ENCODE measurements at regions not wholly inside any gene's neighbourhood (a gene's known extent, or its start where the extent isn't known, plus 50 kb on each side); places are given as distances from the start of the nearest gene placed in this dataset.

DNA sequence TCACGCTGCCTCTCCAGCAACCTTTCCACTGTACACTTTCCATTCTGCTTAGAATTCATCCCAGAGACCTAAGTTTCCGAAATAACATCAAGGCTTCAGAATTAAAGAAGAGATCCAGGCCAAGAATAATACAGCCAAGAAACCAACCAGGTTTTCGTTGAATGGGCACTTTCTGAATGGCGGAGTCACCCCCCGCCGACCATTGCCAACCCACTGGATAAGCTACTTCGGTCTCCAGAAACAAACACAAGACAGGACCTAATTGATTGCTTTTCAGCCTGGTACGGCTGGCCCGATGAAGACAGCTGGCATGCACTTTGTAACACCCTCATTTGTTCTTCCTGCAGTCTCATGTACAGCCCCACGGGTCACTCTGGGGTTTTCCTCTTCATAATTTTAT lies 308.1 kb upstream of the ZFHX3 start:
- H3K27me3 ChIP-seq (ENCODE audit: insufficient read depth, low read depth, severe bottlenecking): peaks cover 35% of the 10 kb centered on the region
- H3K9me3 ChIP-seq (ENCODE audit: severe bottlenecking): no peaks in the 10 kb centered on the region
- no peaks in the 10 kb centered on the region for H3K36me3 ChIP-seq
- TF ChIP-seq, protein P1, sequence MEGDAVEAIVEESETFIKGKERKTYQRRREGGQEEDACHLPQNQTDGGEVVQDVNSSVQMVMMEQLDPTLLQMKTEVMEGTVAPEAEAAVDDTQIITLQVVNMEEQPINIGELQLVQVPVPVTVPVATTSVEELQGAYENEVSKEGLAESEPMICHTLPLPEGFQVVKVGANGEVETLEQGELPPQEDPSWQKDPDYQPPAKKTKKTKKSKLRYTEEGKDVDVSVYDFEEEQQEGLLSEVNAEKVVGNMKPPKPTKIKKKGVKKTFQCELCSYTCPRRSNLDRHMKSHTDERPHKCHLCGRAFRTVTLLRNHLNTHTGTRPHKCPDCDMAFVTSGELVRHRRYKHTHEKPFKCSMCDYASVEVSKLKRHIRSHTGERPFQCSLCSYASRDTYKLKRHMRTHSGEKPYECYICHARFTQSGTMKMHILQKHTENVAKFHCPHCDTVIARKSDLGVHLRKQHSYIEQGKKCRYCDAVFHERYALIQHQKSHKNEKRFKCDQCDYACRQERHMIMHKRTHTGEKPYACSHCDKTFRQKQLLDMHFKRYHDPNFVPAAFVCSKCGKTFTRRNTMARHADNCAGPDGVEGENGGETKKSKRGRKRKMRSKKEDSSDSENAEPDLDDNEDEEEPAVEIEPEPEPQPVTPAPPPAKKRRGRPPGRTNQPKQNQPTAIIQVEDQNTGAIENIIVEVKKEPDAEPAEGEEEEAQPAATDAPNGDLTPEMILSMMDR (IDR thresholded peaks at IDR 0.05; ENCODE audit: low read depth, low read length): no peak
- no peak for DNase-seq
- H3K27ac ChIP-seq: no peak overlapping the region
- H3K4me3 ChIP-seq (ENCODE audit: low read depth, low read length): no peak overlapping the region

DNA sequence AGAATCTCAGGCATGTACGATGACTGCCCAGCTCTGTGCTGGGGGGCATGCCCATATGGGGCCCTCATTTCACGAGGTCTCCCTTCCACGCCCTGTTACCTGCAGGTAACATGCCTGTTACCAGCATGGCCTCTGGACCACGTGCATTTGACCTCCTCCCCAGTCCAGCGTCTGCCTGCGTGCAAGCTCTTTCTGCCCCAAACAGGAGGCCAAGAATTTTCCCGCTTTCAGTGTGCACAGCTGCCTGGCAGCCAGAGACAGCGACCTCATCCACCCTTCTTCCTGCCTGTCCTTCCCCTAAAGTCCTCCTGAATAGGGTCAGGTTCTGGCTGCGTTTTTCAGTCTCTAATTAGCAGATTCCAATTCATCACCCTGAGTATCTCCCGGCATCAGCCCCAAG lies 306.5 kb upstream of the ZFHX3 start:
- Histone ChIP-seq H3K27ac (no peak overlapping the region), H3K27me3 (ENCODE audit: insufficient read depth, low read depth, severe bottlenecking) (peaks cover 36% of the 10 kb centered on the region), H3K9me3 (ENCODE audit: severe bottlenecking) (no peaks in the 10 kb centered on the region), H3K4me3 (ENCODE audit: low read depth, low read length) (no peak overlapping the region), H3K36me3 (no peaks in the 10 kb centered on the region)
- DNase-seq: no peak
- TF ChIP-seq, protein P1 (IDR thresholded peaks at IDR 0.05; ENCODE audit: low read depth, low read length): no peak

DNA sequence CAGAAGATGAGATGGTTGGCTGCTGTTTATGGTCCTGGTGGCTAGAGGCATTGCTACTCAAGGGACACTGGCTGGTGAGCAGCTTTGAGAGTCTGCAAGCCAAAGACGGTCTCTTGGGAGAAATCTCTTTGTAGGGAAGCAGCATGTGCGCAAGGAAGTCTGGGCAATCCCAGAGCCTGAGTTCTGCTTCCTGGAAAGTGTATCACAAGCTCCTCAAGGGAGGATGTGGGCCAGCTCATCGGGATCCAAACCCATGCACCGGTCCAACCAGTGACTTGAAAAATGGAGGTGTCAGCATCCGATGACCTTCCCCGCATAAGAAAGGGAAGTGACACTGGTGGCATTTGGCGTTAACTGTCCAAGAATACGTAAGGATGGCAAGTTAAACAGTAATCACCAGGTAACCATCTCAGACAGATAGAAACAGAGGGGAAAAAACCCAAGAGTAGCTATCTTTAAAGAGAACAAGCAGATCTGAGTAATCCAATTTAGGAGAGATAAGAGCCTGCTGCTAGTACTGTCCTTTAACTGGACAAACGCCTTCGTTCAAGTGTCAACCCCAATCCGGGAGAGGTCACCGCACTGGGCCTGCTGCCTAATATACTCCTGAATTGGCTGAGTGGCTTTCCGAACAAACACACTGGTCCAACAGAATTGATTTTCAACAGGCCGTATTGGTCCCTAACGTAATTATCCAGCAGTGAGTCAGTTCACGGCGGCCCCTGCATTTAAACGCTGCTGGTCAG lies 303.0 kb upstream of the ZFHX3 start:
- Histone ChIP-seq H3K27ac (no peak overlapping the region), H3K9me3 (ENCODE audit: severe bottlenecking) (peaks cover 3% of the 10 kb centered on the region), H3K27me3 (ENCODE audit: insufficient read depth, low read depth, severe bottlenecking) (peaks cover 18% of the 10 kb centered on the region), H3K36me3 (no peaks in the 10 kb centered on the region), H3K4me3 (ENCODE audit: low read depth, low read length) (no peak overlapping the region)
- no peak for DNase-seq
- TF ChIP-seq, protein P1 (IDR thresholded peaks at IDR 0.05; ENCODE audit: low read depth, low read length): no peak

- no peak overlapping the region for H3K27ac ChIP-seq
- TF ChIP-seq, protein P1 (IDR thresholded peaks at IDR 0.05; ENCODE audit: low read depth, low read length): no peak
- peaks cover 13% of the 10 kb centered on the region for H3K27me3 ChIP-seq (ENCODE audit: insufficient read depth, low read depth, severe bottlenecking)
- DNase-seq: no peak
- peaks cover 3% of the 10 kb centered on the region for H3K9me3 ChIP-seq (ENCODE audit: severe bottlenecking)
- H3K4me3 ChIP-seq (ENCODE audit: low read depth, low read length): no peak overlapping the region
- H3K36me3 ChIP-seq: no peaks in the 10 kb centered on the region
Observed at GRCh38 chr16:73347500-73348375, 299.8 kb upstream of the ZFHX3 start.

- TF ChIP-seq, protein P1 (IDR thresholded peaks at IDR 0.05; ENCODE audit: low read depth, low read length): no peak
- H3K27me3 ChIP-seq (ENCODE audit: insufficient read depth, low read depth, severe bottlenecking): peaks cover 12% of the 10 kb centered on the region
Observed at GRCh38 chr16:73339821-73340220, 291.9 kb upstream of the ZFHX3 start.

More at GRCh38 chr16:73339821-73340220, 291.9 kb upstream of the ZFHX3 start:
- Histone ChIP-seq H3K4me3 (ENCODE audit: low read depth, low read length) (no peak overlapping the region), H3K27ac (no peak overlapping the region), H3K9me3 (ENCODE audit: severe bottlenecking) (no peaks in the 10 kb centered on the region), H3K36me3 (no peaks in the 10 kb centered on the region)
- no peak for DNase-seq
